ENCODE measurements at regions not wholly inside any gene's neighbourhood (a gene's known extent, or its start where the extent isn't known, plus 50 kb on each side); places are given as distances from the start of the nearest gene placed in this dataset.
"Not testable (repeated sequence)": the region's sequence is repeated elsewhere in the genome, so short reads cannot be mapped to it uniquely, and the experiment has no call there.

DNA sequence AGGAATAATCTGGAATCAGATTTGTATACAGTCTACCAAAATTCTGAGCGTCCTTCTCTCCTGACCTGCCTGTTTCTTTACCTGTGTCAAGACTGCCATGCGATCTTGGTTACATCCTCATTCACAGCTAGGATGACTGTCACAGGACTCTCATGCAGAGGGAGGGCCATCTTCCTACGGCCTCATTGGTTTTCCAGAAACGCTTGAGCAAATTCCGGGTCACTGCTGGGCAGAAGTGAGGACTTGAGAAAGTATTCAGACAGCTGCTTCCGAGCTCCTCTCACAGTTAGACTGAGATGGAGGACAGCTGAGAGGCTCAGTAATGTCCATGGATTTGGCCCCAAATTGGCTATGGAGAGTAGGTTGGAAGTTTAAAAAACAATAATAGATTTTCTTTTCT lies 94.2 kb downstream of the TFAP2C start:
- no peak for DNase-seq (ENCODE audit: low read depth in 4 of 4, low spot score in 3 of 4)

DNA sequence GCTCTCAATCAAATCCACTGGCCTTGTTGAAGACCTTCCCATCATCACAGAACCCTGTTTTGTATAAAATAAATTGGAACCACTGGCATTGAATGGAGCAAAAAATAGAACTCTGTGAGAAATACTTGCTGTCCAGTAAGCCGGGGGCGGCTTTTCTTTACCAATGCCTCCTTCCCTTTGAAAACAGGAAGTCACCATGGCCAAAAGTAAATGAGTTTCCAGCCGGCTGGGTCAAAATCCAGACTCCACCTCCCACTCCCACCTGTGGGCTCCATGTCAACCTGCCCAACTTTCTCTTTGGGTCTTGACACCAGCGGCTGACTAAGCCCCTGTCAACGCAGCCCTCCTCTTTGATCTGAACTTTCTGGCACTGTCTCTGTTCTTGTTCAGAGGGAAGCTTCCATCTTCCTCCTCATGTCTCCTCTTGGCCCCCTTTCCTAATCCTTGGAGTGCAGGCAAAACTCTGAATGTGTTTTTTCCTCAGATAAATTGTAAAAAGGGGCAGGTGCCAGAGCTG lies 95.2 kb downstream of the TFAP2C start:
- DNase-seq (ENCODE audit: low read depth in 4 of 4, low spot score in 3 of 4) = no peak

DNA sequence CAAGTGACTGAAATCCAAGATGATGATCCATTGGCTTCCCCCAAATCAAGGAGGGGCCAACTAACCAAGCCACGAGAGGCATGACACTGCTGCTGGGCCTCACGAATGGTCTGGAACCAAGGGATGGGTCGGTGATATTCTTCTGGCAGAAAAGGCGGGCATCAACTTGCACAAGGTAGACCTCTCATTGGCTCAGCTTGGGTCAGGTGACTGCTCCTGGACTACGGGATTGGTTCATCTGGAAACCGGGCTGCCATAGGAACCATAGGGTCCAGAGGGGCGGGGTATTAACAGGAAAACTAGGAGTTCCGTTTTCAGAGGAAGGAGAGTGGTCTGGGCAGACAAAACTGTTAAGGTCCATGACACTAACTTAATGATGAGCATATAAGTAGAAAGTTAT lies 100.9 kb downstream of the TFAP2C start:
- no peak for DNase-seq (ENCODE audit: low read depth in 4 of 4, low spot score in 3 of 4)

DNA sequence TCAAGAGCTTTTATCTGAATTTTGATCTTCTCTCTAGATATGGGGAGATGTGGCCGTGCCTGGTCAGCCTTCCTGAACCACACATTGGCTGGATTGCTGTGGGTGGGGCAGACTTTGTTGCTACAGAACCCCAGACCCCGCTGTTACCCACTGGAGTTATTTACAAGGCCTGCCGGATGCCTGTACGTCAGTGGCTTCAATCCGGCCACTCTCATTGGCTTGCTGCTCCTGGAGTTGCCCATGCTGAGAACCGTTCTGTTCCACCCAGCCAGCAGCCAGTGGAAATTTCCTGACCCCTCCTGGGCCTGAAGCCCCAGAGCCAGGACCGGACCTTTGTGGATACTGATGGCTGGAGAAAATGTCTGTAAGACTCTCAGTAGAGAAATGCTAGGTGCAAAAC lies 101.9 kb downstream of the TFAP2C start:
- DNase-seq (ENCODE audit: low read depth in 4 of 4, low spot score in 3 of 4) = no peak

DNA sequence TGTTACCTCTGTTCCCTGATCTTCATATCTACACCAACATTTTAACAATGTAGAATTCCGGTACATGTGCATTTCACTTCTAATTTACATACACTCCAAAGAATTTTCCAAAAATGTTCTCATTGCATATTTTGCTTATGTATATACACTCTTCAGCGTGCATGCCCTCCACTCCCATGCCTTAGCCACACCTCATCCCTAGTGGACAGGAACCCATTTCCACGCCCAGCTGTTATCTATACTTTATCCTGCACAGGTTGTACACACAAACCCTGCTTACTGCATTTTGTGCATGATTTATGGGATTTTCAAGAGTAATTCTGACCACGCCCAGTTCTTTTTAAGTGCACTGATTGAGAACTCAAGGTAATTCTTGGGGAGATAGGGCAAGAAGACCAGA lies 102.4 kb downstream of the TFAP2C start:
- no peak for DNase-seq (ENCODE audit: low read depth in 4 of 4, low spot score in 3 of 4)

DNA sequence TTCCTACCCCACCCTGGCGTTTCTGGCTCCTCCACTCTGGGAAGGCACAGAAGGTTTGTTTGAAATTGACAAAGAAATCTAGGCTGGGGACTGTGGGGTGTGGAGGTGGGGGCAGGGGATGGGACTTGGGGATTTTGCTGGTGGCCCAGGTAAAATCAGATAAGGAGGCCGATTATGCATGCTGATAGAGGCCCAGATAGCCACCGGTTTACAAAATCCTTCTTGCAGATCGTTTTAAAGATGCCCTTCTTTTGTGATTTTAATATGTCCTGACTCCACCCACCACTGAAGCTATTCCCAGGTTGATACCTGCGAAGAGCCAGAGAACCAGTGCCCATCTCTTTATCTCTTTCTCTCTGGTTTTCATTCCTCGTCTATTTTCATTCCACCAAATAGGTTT lies 104.9 kb downstream of the TFAP2C start:
- no peak for DNase-seq (ENCODE audit: low read depth in 4 of 4, low spot score in 3 of 4)

DNA sequence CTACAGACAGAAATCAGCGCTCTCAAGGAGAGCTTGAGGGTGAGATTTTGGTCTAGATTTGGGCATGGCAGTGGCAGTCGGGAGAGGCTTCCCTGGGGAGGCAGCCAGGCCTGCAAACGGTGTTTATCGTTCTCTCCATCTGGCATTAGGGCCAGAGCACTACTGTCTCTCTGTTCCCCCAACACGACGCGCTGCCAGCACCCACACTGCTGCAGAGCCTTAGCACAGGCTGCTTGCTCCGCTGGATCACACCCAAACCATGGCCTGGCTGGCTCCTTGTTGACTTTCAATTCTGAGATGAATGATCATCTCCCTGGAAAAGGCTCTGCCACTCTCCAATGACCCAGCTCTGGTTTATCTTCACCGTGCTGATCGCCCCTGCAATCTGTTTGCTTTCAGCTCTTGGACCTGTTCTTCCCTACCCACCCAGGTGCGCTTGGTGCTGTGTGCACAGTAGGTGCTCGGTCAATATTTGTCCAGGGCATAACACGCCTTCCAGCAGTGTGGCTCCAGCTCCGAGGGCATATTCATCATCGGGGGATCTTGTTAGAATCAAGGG lies 106.1 kb downstream of the TFAP2C start:
- DNase-seq (ENCODE audit: low read depth in 4 of 4, low spot score in 3 of 4) = no peak

DNA sequence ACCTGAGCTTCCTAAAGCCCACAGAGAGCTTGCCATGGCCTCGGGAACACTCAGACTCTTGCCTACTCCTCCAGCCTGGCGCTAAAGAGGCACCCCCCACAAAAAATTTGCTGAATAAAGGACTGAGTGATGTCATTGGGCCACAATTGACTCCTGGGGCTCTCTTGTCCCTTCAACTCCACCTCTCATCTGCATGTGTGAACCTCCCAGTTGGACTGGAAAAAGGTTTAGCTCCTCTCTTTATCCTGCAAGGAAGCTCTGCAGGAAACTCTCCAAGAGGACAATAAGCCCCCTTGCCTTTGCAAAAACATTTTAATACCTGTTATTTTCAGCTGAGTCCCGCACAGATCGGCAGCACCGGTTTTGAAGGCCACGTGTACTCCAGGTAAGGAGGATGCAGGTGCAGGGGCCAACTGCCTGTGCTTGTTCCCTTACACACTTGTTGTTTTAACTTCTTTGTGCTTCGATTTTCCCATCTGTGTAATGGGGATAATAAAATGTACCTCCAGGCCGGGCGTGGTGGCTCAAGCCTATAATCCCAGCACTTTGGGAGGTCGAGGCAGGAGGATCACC lies 107.3 kb downstream of the TFAP2C start:
- no peak for DNase-seq (ENCODE audit: low read depth in 4 of 4, low spot score in 3 of 4)

DNA sequence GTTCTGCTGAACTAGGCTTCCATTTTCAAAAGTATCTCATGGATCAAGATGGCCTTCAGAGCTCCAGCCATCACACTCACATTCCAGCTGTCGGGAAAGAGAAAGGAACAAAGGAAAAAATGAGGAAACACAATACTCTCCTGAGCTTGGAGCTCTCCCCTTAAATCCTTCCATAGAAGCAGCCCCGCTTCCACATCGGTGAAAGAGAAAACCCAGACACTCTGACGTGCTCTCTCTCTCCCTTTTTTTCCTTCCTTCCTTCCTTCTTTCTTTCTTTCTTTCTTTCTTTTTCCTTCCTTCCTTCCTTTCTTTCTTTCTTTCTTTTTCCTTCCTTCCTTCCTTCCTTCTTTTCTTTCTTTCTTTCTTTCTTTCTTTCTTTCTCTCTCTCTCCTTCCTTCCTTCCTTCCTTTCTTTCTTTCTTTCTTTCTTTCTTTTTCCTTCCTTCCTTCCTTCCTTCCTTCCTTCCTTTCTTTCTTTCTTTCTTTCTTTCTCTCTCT lies 115.3 kb downstream of the TFAP2C start:
- not testable (repeated sequence) for DNase-seq (ENCODE audit: low read depth in 4 of 4, low spot score in 3 of 4)

DNA sequence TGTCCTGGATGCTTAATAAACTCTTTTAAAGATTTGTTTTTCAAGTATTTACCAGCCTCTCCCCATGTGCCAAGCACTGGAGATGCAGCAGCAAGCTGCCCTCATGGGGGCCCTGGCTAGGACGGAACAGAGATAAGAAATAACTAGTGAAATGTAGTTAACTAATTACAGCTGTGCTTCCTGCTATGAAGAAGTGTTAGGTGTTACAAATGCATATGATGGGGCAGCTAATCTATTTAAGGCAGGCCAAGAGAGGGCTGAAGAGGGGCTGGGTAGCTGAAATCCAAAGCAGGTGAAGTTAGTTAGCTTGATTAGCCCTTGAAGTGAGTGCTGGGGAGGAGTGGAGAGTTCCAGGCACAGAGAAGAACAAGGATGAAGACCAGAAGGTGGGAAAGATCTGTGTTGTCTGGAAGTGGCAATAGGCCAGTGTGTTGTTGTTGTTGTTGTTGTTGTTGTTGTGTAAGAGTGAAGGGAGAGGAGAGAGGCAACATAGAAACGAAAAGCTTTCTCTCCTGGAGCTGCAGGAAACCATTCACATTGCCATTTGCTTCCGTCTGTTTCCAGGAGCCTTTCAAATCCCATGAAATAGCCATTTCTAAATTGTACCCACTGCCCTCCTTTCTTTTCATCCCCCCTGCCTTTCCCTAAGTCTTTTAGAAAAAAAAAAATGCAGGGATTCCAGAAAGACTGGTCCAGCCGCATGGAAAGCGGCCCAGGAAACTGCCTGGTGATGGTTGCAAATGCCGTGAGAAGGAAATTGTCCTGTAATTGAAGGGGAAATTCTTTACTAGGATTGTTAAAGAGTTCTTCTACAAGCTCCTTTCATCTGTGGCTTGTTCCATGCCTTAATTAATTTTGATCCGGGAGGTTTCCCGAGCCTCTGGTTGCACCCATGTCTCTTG lies 119.6 kb downstream of the TFAP2C start:
- no peak for DNase-seq (ENCODE audit: low read depth in 4 of 4, low spot score in 3 of 4)

DNA sequence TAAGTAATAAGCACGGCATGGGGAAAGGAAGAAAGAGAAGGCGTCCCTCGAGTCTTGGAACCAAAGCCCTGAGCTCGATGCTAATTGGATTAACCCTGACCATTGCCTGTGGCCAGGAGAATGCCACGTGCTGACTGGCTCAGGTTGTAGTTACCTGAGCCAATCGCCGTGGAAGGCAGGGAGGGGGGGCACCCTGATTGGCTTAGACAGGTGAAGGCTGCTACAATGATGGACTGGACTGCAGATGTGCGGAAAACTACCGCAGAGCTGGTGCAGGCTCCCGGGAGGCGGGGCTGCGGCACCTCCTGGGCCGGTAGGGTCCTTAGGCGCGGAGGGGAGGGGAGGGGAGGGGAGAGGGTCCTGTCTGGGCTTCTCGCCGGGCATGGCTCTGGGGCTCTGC lies 121.3 kb downstream of the TFAP2C start:
- no peak for DNase-seq (ENCODE audit: low read depth in 4 of 4, low spot score in 3 of 4)

DNA sequence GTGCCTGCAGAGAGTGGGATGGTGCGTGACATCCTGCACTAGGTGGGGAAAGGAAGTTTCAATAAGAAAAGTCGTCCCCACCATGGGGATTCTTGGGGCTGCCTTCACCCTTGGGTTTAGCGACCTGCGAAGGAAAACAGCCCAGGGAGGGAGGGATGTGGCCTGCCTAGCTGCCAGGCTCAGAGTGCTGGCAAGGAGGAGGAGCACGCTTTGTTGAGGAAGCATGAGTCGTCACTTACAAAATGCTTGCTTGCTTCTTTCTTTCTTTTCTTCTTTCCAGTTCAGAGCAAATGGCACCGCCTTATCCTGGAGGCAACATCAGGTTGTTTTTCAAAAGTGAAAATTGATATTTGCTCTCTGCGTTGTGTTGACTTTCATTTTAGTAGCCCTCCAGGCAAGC lies 123.2 kb downstream of the TFAP2C start:
- no peak for DNase-seq (ENCODE audit: low read depth in 4 of 4, low spot score in 3 of 4)

DNA sequence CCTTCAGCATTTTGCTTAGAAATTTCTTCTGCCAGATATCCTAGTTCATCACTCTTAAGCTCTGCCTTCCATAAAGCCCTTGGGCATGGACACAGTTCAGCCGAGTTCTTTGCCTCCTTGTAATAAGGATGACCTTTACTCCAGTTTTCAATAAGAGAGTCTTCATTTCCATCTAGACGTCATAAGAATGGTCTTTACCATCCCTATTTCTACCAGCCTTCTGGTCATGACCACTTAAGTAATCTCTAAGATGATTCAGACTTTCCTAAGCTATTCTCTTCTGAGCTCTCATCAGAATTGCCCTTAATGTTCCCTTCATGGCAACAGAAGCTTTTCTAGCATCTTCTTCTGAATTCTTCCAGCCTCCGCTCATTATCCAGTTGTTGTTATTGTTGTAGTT lies 126.1 kb downstream of the TFAP2C start:
- no peak for DNase-seq (ENCODE audit: low read depth in 4 of 4, low spot score in 3 of 4)

DNA sequence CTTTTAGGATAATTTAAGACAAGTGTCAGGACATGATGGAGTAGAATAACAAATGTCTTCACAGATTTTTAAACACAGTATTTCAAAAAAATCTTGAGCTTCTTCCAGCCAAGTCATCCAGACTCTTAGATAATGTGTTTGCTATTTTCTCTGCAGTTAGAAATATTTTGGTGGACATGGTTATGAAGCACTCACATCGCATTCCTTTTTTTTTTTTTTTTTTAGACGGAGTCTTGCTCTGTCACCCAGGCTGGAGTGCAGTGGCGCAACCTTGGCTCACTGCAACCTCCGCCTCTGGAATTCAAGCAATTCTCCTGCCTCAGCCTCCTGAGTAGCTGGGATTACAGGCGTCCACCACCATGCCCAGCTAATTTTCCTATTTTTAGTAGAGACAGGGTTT lies 127.6 kb downstream of the TFAP2C start:
- DNase-seq (ENCODE audit: low read depth in 4 of 4, low spot score in 3 of 4) = not testable (repeated sequence)

DNA sequence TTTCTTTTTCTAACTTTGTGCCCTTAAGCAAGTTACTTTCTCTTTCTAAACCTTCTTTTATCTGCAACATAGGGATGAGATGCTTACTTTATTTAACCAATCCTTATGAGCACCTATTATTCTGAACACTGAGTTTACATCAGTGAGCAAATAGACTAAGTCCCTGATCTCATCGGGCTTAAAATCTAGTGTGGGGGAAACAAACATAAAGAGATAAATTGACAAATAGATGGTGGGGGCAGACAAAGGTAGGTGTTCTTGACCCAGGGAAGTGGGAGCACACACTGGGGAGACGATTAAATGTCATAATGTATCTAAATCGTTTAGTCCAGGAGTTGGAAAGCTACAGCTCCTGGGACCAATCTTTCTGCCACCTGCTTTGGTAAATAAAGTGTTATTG lies 129.6 kb downstream of the TFAP2C start:
- no peak for DNase-seq (ENCODE audit: low read depth in 4 of 4, low spot score in 3 of 4)

DNA sequence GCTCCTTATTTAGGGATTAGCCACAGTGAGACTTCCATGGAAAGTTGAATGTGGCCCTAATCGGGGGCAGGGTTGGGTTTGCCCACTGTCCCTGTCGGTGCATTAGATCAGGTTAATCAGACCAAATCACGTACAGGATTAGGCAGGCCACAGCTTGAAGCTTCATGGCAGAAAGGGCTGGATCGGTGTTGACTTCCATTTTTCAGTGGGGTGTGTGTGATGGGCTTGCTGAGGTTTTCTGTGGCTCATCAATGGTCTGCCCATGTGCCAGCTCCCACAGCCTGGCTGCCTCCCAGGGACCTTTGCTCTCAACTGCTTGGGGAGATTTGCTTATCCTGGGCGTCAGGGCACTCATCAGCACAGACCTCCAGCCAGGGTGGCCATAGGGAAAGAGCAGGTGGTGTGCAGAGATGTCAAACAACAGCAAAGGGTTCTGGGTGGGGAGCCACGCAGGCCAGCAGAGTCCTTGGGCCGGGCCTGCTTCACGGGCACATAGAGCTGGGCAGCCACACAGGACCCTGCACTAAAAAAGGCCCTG lies 130.7 kb downstream of the TFAP2C start:
- DNase-seq (ENCODE audit: low read depth in 4 of 4, low spot score in 3 of 4) = no peak

DNA sequence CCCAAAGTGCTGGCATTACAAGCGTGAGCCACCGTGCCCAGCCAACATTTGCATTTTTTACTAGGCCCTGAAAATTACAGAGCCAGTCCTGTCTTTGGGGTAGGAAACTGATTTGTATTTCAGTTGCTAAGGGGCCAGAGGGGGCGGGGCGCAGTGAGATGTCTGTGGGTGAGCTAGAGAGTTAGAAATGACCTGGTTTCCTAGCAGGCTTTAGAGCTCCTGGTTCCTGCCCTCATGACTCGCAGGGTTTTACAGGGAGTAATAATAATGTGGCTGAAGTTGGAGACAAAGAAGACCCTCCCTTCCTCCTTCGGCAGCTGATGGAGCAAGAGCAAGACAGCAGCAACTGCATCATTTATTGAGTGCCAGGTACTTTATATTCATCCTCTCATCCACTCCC lies 131.5 kb downstream of the TFAP2C start:
- no peak for DNase-seq (ENCODE audit: low read depth in 4 of 4, low spot score in 3 of 4)

DNA sequence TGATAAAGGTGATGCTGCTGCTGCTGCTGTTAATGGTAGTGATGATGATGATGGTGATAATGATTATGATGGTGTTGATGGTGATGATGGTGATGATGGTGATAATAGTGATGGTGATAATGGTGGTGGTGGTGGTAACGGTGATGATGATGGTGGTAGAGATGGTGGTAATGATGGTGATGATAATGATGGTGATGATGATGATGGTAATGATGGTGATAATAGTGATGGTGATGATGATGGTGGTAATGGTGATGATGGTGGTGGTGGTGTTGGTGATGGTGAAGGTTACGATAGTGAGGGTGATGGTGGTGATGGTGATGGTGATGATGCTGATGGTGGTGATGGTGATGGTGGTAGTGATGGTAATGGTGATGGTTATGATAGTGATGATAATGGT lies 132.3 kb downstream of the TFAP2C start:
- DNase-seq (ENCODE audit: low read depth in 4 of 4, low spot score in 3 of 4) = no peak

DNA sequence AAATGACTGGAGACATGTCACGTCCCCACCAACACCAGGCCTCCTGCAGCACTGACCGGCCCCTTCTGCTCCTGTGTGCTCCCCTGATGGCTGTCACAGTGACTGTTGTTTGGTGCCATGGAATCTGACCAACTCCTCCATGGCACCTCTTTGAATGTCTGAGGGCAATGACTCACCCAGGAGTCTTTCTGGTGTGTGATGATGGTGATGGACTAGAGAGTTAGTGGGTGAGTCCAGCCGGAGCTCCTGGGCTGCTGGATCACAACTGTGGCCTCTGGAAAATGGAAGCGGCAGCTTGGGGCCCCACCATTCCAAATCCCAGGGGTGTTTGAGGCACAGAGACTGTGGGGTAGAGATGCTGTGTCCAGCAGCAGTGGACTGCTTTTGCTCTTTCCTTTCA lies 133.3 kb downstream of the TFAP2C start:
- no peak for DNase-seq (ENCODE audit: low read depth in 4 of 4, low spot score in 3 of 4)

DNA sequence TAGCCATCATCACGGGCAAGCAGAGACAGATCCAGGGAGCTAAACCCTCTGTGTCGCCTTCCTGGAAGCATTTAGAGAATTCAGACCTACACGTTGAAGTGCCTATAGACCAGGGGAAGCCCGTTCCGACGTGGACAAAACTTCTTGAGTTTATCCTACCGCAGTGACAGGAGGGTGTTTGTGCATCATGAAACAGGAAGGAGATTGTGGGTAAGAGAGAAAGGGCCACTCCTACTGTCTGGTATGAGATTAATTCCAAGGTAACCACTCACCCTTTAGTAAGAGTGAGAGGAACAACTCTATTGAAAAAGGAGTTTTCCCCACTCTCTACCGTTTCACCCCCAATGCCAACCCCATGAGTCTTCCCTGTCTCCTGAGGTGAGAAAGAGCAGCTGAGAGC lies 133.7 kb downstream of the TFAP2C start:
- DNase-seq (ENCODE audit: low read depth in 4 of 4, low spot score in 3 of 4) = no peak

DNA sequence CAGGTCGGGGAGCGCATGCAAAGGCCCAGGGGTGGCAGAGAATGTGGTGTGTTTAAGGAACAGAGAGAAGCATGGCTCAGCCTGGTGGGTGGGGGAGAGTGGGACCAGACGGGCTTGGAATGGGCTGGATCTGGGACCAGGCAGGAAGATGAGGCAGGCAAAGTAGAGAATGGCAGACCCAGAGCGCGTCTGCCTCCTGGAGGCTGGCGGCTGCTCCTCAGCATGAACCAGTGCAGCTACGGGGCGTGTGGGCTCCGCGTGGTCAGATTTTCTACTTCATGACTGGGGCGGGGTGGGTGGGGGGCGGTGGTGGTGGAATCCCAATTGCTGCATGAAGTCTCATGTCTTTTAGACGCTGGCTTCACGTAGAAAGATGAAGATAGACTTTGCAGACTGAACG lies 135.6 kb downstream of the TFAP2C start:
- no peak for DNase-seq (ENCODE audit: low read depth in 4 of 4, low spot score in 3 of 4)

Data from right renal pelvis (tissue), 4 donors.